ENCODE measurements at regions not wholly inside any gene's neighbourhood (a gene's known extent, or its start where the extent isn't known, plus 50 kb on each side); places are given as distances from the start of the nearest gene placed in this dataset.
A peak's percentile ranks its signal among the peaks of the same experiment; 100 is the strongest.

GRCh38 chrX:39137363-39137954 is 336.2 kb downstream of the MID1IP1 start:
- no peak for DNase-seq (ENCODE audit: low read depth)
- TF ChIP-seq CTCF (conservative IDR thresholded peaks at IDR 0.05; ENCODE audit: low read depth, low read length): no peak

GRCh38 chrX:39140581-39140980 is 339.3 kb downstream of the MID1IP1 start:
- no peak for DNase-seq (ENCODE audit: low read depth)
- no peak overlapping the region for H3K4me3 ChIP-seq (ENCODE audit: low read depth, low read length)
- TF ChIP-seq CTCF (conservative IDR thresholded peaks at IDR 0.05; ENCODE audit: low read depth, low read length): no peak

More at GRCh38 chrX:39137363-39137954, 336.2 kb downstream of the MID1IP1 start:
- H3K4me3 ChIP-seq (ENCODE audit: low read depth, low read length): no peak overlapping the region

GRCh38 chrX:39144323-39144722 is 343.1 kb downstream of the MID1IP1 start:
- DNase-seq (ENCODE audit: low read depth): no peak
- TF ChIP-seq CTCF (conservative IDR thresholded peaks at IDR 0.05; ENCODE audit: low read depth, low read length): no peak
- H3K4me3 ChIP-seq (ENCODE audit: low read depth, low read length): no peak overlapping the region

- no peak for DNase-seq (ENCODE audit: low read depth)
- no peak for TF ChIP-seq CTCF (conservative IDR thresholded peaks at IDR 0.05; ENCODE audit: low read depth, low read length)
- no peak overlapping the region for H3K4me3 ChIP-seq (ENCODE audit: low read depth, low read length)
These were observed 343.7 kb downstream of the MID1IP1 start for GRCh38 chrX:39144956-39145355.

GRCh38 chrX:39145859-39146258 is 344.6 kb downstream of the MID1IP1 start:
- no peak overlapping the region for H3K4me3 ChIP-seq (ENCODE audit: low read depth, low read length)
- no peak for DNase-seq (ENCODE audit: low read depth)
- TF ChIP-seq CTCF (conservative IDR thresholded peaks at IDR 0.05; ENCODE audit: low read depth, low read length): no peak

- no peak for DNase-seq (ENCODE audit: low read depth)
- TF ChIP-seq CTCF (conservative IDR thresholded peaks at IDR 0.05; ENCODE audit: low read depth, low read length): peak; percentile 79
- no peak overlapping the region for H3K4me3 ChIP-seq (ENCODE audit: low read depth, low read length)
These were observed 348.5 kb downstream of the MID1IP1 start for GRCh38 chrX:39149761-39150160.

- H3K4me3 ChIP-seq (ENCODE audit: low read depth, low read length): no peak overlapping the region
- no peak for DNase-seq (ENCODE audit: low read depth)
- no peak for TF ChIP-seq CTCF (conservative IDR thresholded peaks at IDR 0.05; ENCODE audit: low read depth, low read length)
These were observed 349.0 kb downstream of the MID1IP1 start for GRCh38 chrX:39150220-39150619.
